DND-41 (cell line): ENCODE measurements at regions not wholly inside any gene's neighbourhood (a gene's known extent, or its start where the extent isn't known, plus 50 kb on each side); places are given as distances from the start of the nearest gene placed in this dataset.
"Not testable (repeated sequence)": the region's sequence is repeated elsewhere in the genome, so short reads cannot be mapped to it uniquely, and the experiment has no call there.

Source experiments
- ATAC-seq: fragments of 200-7000 bp; cut with Tn5 transposase; 3 replicates; pipeline ENCODE4 v1.9.1; 2021; ENCODE audit warnings: low read depth; ENCODE audit not compliant: insufficient read depth
- DNase-seq: peaks from one replicate; pipeline ENCODE4 v3.0.0-alpha.2; 2020
- H2AFZ ChIP-seq: 2 replicates; pipeline ENCODE4 v1.6.0; 2012; ENCODE audit warnings: low read depth, low read length
- H3K27ac ChIP-seq: 2 replicates; pipeline ENCODE4 v1.5.1; 2012; ENCODE audit warnings: low read length, inconsistent platforms
- H3K27me3 ChIP-seq: fragments of 200-600 bp; sonication (generic); 2 replicates; pipeline ENCODE4 v1.6.0; 2012; ENCODE audit warnings: low read length, mild to moderate bottlenecking, inconsistent platforms; ENCODE audit not compliant: insufficient read depth, poor library complexity
- H3K36me3 ChIP-seq: 2 replicates; pipeline ENCODE4 v1.5.1; 2012; ENCODE audit warnings: low read length, inconsistent platforms; ENCODE audit not compliant: insufficient read depth
- H3K4me1 ChIP-seq: 2 replicates; pipeline ENCODE4 v1.5.1; 2012; ENCODE audit warnings: mild to moderate bottlenecking, low read length; ENCODE audit not compliant: insufficient read depth
- H3K4me2 ChIP-seq: 2 replicates; pipeline ENCODE4 v1.6.0; 2012; ENCODE audit warnings: mild to moderate bottlenecking, moderate library complexity, low read length, inconsistent platforms; ENCODE audit not compliant: insufficient read depth
- H3K4me3 ChIP-seq, 2 experiments: fragments of 200-600 bp in 1 of 2; shearing (Covaris generic) in 1 of 2; 2 replicates each; pipeline ENCODE4 v1.5.1; 2012 to 2016; ENCODE audit warnings: inconsistent platforms in 2 of 2, low read length in 2 of 2, mild to moderate bottlenecking in 2 of 2, low read depth in 1 of 2, moderate library complexity in 1 of 2
- H3K79me2 ChIP-seq: 2 replicates; pipeline ENCODE4 v1.6.0; 2012; ENCODE audit warnings: low read length, inconsistent platforms; ENCODE audit not compliant: insufficient read depth
- H3K9ac ChIP-seq: 2 replicates; pipeline ENCODE4 v1.6.0; 2012; ENCODE audit warnings: low read depth, mild to moderate bottlenecking, inconsistent platforms, low read length, moderate library complexity
- H3K9me3 ChIP-seq: 2 replicates; pipeline ENCODE4 v1.5.1; 2012; ENCODE audit warnings: low read length, moderate library complexity, mild to moderate bottlenecking, inconsistent platforms; ENCODE audit not compliant: insufficient read depth, severe bottlenecking
- H4K20me1 ChIP-seq: 2 replicates; pipeline ENCODE4 v1.6.0; 2012; ENCODE audit warnings: low read length; ENCODE audit not compliant: insufficient read depth
- CTCF ChIP-seq: IDR thresholded peaks from 2 replicates; pipeline ENCODE4 v1.5.1; 2012; ENCODE audit warnings: borderline replicate concordance, low read length, moderate library complexity, mild to moderate bottlenecking; ENCODE audit not compliant: poor library complexity, severe bottlenecking; ENCODE audit errors: extremely low read depth

GRCh38 chr16:31990980-31991379 lies 117.4 kb downstream of the ZNF267 start:
- ATAC-seq, H3K9ac ChIP-seq, H3K4me1 ChIP-seq: not testable (repeated sequence)

GRCh38 chr16:31996325-31996724 lies 122.7 kb downstream of the ZNF267 start:
- not testable (repeated sequence) for H3K9ac ChIP-seq, H2AFZ ChIP-seq, H3K79me2 ChIP-seq, H3K9me3 ChIP-seq, H3K4me1 ChIP-seq, ATAC-seq, H3K36me3 ChIP-seq, H3K27me3 ChIP-seq, H3K4me2 ChIP-seq, H4K20me1 ChIP-seq, H3K27ac ChIP-seq, H3K4me3 ChIP-seq
- DNase-seq: peak; percentile 39

More at GRCh38 chr16:31990980-31991379, 117.4 kb downstream of the ZNF267 start:
- not testable (repeated sequence) for H4K20me1 ChIP-seq, H3K27me3 ChIP-seq, DNase-seq, H3K4me3 ChIP-seq, H3K4me2 ChIP-seq, H3K79me2 ChIP-seq, H2AFZ ChIP-seq, H3K27ac ChIP-seq, H3K9me3 ChIP-seq, H3K36me3 ChIP-seq

GRCh38 chr16:32002496-32002895 lies 128.9 kb downstream of the ZNF267 start:
- ATAC-seq, H3K4me1 ChIP-seq, H3K4me2 ChIP-seq, H3K36me3 ChIP-seq, H3K27me3 ChIP-seq, DNase-seq, H3K4me3 ChIP-seq, H2AFZ ChIP-seq, H3K79me2 ChIP-seq, H3K9me3 ChIP-seq, H3K9ac ChIP-seq, H4K20me1 ChIP-seq, H3K27ac ChIP-seq: not testable (repeated sequence)

GRCh38 chr16:32003819-32004218 lies 130.2 kb downstream of the ZNF267 start:
- ATAC-seq, H3K27me3 ChIP-seq, H3K4me2 ChIP-seq, H3K36me3 ChIP-seq, H3K9ac ChIP-seq, H2AFZ ChIP-seq, DNase-seq, H3K9me3 ChIP-seq, H3K27ac ChIP-seq, H3K4me1 ChIP-seq, H3K4me3 ChIP-seq, H4K20me1 ChIP-seq, H3K79me2 ChIP-seq: not testable (repeated sequence)

GRCh38 chr16:32038783-32039496 lies 165.3 kb downstream of the ZNF267 start:
- not testable (repeated sequence) for ATAC-seq, H3K79me2 ChIP-seq, H3K36me3 ChIP-seq, H3K27ac ChIP-seq, H3K27me3 ChIP-seq, H3K9me3 ChIP-seq, H4K20me1 ChIP-seq, H2AFZ ChIP-seq, H3K4me1 ChIP-seq, H3K9ac ChIP-seq, H3K4me2 ChIP-seq, H3K4me3 ChIP-seq
- DNase-seq: peak; percentile 20
- peak; percentile 31 for TF ChIP-seq CTCF

- H3K4me3 ChIP-seq, H2AFZ ChIP-seq, H3K79me2 ChIP-seq, H3K27ac ChIP-seq, H3K9ac ChIP-seq, H3K9me3 ChIP-seq, H3K4me1 ChIP-seq, H3K4me2 ChIP-seq, H3K27me3 ChIP-seq, H3K36me3 ChIP-seq, DNase-seq, ATAC-seq, H4K20me1 ChIP-seq: not testable (repeated sequence)
Observed at GRCh38 chr16:32039919-32040318, 166.3 kb downstream of the ZNF267 start.
